Left kidney (tissue), 1 donor: ENCODE measurements at regions not wholly inside any gene's neighbourhood (a gene's known extent, or its start where the extent isn't known, plus 50 kb on each side); places are given as distances from the start of the nearest gene placed in this dataset.

ENCODE experiments used
- DNase-seq: peaks from one replicate; pipeline ENCODE4 v3.0.0-alpha.2; 2013

- no peak for DNase-seq
These were observed 762.3 kb upstream of the GRM7 start for GRCh38 chr3:6098516-6099157.

GRCh38 chr3:6099458-6100075, 761.3 kb upstream of the GRM7 start:
- DNase-seq, result no peak

- DNase-seq, result no peak
These were observed 755.7 kb upstream of the GRM7 start for GRCh38 chr3:6105187-6105586.

GRCh38 chr3:6108957-6109356, 752.0 kb upstream of the GRM7 start:
- no peak for DNase-seq

GRCh38 chr3:6110451-6110850, 750.5 kb upstream of the GRM7 start:
- no peak for DNase-seq

GRCh38 chr3:6112546-6112945, 748.4 kb upstream of the GRM7 start:
- no peak for DNase-seq

GRCh38 chr3:6113338-6113737, 747.6 kb upstream of the GRM7 start:
- no peak for DNase-seq

GRCh38 chr3:6119367-6119766, 741.5 kb upstream of the GRM7 start:
- DNase-seq, result no peak

- DNase-seq, result no peak
These were observed 740.1 kb upstream of the GRM7 start for GRCh38 chr3:6120786-6121185.

GRCh38 chr3:6124875-6125274, 736.0 kb upstream of the GRM7 start:
- no peak for DNase-seq

- peak; percentile 6 for DNase-seq
These were observed 735.4 kb upstream of the GRM7 start for GRCh38 chr3:6125520-6125919.

GRCh38 chr3:6132684-6133432, 728.1 kb upstream of the GRM7 start:
- DNase-seq, result no peak

- no peak for DNase-seq
These were observed 718.2 kb upstream of the GRM7 start for GRCh38 chr3:6142707-6143106.

- no peak for DNase-seq
These were observed 713.0 kb upstream of the GRM7 start for GRCh38 chr3:6147883-6148282.

- peak; percentile 5 for DNase-seq
These were observed 705.1 kb upstream of the GRM7 start for GRCh38 chr3:6155650-6156338.

- no peak for DNase-seq
These were observed 695.0 kb upstream of the GRM7 start for GRCh38 chr3:6165951-6166350.

GRCh38 chr3:6168256-6168655, 692.7 kb upstream of the GRM7 start:
- DNase-seq, result no peak

- DNase-seq, result no peak
These were observed 687.9 kb upstream of the GRM7 start for GRCh38 chr3:6172871-6173642.

- no peak for DNase-seq
These were observed 683.5 kb upstream of the GRM7 start for GRCh38 chr3:6177417-6177816.

- no peak for DNase-seq
These were observed 681.2 kb upstream of the GRM7 start for GRCh38 chr3:6179761-6180160.

GRCh38 chr3:6180171-6180570, 680.7 kb upstream of the GRM7 start:
- no peak for DNase-seq

GRCh38 chr3:6182476-6182875, 678.4 kb upstream of the GRM7 start:
- DNase-seq, result no peak
